HL-60 (cell line): ENCODE measurements at regions not wholly inside any gene's neighbourhood (a gene's known extent, or its start where the extent isn't known, plus 50 kb on each side); places are given as distances from the start of the nearest gene placed in this dataset.

Experiments
- DNase-seq, 2 experiments: peaks; one replicate each; pipeline ENCODE4 v3.0.0-alpha.2; 2010 to 2020; ENCODE audit warnings: low read depth in 1 of 2, low spot score in 1 of 2
- H3K27ac ChIP-seq: fragments of 250-450 bp; sonication (Bioruptor Pico); replicated peaks from 2 replicates; pipeline ENCODE4 v1.5.1; 2020; ENCODE audit warnings: mild to moderate bottlenecking, moderate library complexity
- H3K27me3 ChIP-seq: fragments of 250-450 bp; sonication (Bioruptor Pico); 2 replicates; pipeline ENCODE4 v1.5.1; 2021; ENCODE audit warnings: mild to moderate bottlenecking, moderate library complexity; ENCODE audit not compliant: insufficient read depth, poor library complexity, severe bottlenecking
- H3K4me3 ChIP-seq: replicated peaks from 2 replicates; pipeline ENCODE4 v1.5.1; 2011; ENCODE audit warnings: mild to moderate bottlenecking, control low read depth, low read length; ENCODE audit not compliant: insufficient read depth
- GABPA ChIP-seq: IDR thresholded peaks from 2 replicates; pipeline ENCODE4 v1.6.1; 2012; ENCODE audit warnings: low read depth
- POLR2AphosphoS5 ChIP-seq: IDR thresholded peaks from 2 replicates; pipeline ENCODE4 v1.6.1; 2012; ENCODE audit warnings: low read depth
- SPI1 ChIP-seq: IDR thresholded peaks from 2 replicates; pipeline ENCODE4 v1.6.1; 2012; ENCODE audit warnings: low read depth, mild to moderate bottlenecking, borderline replicate concordance
- TF ChIP-seq, protein P1 (sequence below): IDR thresholded peaks from 2 replicates; pipeline ENCODE4 v1.6.1; 2012; ENCODE audit warnings: low read depth; ENCODE audit not compliant: insufficient replicate concordance
- TF ChIP-seq, protein P2 (sequence below): IDR thresholded peaks from one replicate; pipeline ENCODE4 v1.5.1; 2011; ENCODE audit warnings: low read length, control low read depth, inconsistent platforms; ENCODE audit not compliant: insufficient read depth

DNA sequence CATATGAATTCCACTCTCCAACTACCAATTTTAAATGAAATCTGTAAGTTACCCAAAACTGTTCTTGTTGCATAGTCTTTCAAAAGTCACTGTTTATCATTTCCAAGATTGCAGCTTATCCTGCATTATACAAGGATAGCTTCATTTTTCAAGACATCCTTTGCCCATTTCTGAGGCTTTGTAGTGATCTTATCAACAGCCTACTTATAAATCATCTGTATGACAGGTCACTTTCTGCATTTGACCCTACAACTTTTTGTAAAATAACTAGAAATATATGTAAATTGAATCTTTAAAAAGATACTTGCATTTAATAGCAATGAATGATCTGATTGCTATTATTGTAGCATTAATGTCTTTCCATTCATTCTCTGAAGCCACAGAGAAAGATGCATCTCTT, 521.1 kb downstream of the UTRN start:
- H3K27ac ChIP-seq, result no peak overlapping the region
- TF ChIP-seq SPI1, result no peak
- TF ChIP-seq, protein P1, sequence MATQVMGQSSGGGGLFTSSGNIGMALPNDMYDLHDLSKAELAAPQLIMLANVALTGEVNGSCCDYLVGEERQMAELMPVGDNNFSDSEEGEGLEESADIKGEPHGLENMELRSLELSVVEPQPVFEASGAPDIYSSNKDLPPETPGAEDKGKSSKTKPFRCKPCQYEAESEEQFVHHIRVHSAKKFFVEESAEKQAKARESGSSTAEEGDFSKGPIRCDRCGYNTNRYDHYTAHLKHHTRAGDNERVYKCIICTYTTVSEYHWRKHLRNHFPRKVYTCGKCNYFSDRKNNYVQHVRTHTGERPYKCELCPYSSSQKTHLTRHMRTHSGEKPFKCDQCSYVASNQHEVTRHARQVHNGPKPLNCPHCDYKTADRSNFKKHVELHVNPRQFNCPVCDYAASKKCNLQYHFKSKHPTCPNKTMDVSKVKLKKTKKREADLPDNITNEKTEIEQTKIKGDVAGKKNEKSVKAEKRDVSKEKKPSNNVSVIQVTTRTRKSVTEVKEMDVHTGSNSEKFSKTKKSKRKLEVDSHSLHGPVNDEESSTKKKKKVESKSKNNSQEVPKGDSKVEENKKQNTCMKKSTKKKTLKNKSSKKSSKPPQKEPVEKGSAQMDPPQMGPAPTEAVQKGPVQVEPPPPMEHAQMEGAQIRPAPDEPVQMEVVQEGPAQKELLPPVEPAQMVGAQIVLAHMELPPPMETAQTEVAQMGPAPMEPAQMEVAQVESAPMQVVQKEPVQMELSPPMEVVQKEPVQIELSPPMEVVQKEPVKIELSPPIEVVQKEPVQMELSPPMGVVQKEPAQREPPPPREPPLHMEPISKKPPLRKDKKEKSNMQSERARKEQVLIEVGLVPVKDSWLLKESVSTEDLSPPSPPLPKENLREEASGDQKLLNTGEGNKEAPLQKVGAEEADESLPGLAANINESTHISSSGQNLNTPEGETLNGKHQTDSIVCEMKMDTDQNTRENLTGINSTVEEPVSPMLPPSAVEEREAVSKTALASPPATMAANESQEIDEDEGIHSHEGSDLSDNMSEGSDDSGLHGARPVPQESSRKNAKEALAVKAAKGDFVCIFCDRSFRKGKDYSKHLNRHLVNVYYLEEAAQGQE, result no peak
- no peaks in the 10 kb centered on the region for H3K27me3 ChIP-seq
- DNase-seq, result no peak
- no peak overlapping the region for H3K4me3 ChIP-seq

DNA sequence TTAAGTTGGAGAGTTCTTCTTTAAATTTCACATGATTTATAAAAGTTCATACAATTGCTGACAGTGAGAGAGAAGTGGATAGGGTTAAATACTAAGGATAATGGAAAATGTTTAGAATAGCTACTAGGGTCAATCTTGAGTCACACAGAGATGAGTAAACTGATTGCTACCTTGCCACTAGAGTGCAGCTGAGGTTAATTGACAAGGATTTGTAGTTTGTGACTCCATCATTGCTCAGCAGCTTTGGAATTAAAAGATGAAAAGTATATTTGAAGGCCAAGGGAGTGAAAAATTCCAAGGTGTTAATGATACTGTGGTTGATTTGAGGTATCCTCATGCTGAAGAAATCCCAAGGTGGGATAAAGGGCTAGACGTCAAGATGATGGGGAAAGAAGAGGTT, 524.0 kb downstream of the UTRN start:
- H3K4me3 ChIP-seq, result no peak overlapping the region
- H3K27me3 ChIP-seq, result no peaks in the 10 kb centered on the region
- TF ChIP-seq, protein P2, sequence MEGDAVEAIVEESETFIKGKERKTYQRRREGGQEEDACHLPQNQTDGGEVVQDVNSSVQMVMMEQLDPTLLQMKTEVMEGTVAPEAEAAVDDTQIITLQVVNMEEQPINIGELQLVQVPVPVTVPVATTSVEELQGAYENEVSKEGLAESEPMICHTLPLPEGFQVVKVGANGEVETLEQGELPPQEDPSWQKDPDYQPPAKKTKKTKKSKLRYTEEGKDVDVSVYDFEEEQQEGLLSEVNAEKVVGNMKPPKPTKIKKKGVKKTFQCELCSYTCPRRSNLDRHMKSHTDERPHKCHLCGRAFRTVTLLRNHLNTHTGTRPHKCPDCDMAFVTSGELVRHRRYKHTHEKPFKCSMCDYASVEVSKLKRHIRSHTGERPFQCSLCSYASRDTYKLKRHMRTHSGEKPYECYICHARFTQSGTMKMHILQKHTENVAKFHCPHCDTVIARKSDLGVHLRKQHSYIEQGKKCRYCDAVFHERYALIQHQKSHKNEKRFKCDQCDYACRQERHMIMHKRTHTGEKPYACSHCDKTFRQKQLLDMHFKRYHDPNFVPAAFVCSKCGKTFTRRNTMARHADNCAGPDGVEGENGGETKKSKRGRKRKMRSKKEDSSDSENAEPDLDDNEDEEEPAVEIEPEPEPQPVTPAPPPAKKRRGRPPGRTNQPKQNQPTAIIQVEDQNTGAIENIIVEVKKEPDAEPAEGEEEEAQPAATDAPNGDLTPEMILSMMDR, result no peak
- H3K27ac ChIP-seq, result no peak overlapping the region
- DNase-seq, result no peak

DNA sequence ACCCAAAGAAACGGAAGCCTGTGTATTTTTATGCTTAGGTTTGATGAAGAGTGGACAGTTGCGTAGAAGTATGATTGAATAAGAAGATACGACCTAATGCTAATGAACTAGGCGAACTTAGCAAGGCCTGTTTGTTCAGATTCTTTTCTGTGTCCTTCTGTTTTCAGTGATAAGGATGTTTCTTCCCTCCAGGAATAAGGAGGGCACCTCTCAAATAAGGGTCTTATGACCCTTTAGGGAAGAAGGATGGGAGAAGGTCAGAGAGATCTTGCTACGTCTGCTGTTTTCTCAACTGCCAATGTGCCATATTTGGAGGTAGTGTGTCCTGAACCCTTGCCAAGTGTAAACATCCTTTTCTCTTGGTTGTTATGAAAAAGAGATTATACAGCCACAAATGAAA, 524.8 kb downstream of the UTRN start:
- DNase-seq, result no peak
- Histone ChIP-seq H3K4me3 (no peak overlapping the region), H3K27ac (no peak overlapping the region), H3K27me3 (no peaks in the 10 kb centered on the region)
- no peak for TF ChIP-seq GABPA

DNA sequence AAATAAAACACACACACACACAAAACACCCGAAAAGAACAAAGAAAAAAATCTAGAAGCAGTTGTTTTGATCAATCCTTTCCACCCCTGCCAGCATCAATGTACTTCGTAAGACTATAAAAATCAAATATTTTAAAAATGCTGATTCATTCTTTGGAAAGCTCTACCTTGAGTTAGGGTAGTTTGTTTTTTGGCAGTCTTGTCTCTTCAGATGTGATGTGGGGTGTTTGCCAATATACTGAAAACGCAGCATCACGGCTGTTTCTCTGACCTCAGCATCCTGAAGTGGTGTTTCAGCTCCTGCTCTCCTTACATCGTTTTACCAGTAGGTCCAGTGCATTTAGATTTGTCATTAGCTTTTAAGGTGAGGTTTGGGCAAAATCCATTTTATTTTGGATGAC, 526.0 kb downstream of the UTRN start:
- DNase-seq, result no peak
- Histone ChIP-seq H3K27me3 (no peaks in the 10 kb centered on the region), H3K27ac (no peak overlapping the region)

More for the DNA sequence above, 526.0 kb downstream of the UTRN start:
- no peak overlapping the region for H3K4me3 ChIP-seq
- TF ChIP-seq, protein P1, result no peak
- no peak for TF ChIP-seq GABPA
- no peak for TF ChIP-seq SPI1
- TF ChIP-seq, protein P2, result no peak
- no peak for TF ChIP-seq POLR2AphosphoS5
